Mucosa of gallbladder (tissue), 1 donor: ENCODE measurements at regions not wholly inside any gene's neighbourhood (a gene's known extent, or its start where the extent isn't known, plus 50 kb on each side); places are given as distances from the start of the nearest gene placed in this dataset.

Experiments used
- DNase-seq: peaks from one replicate; pipeline ENCODE4 v3.0.0-alpha.2; 2020; ENCODE audit warnings: low spot score
- donor health status: DM: no; HTN: no; CAD: no.

DNA sequence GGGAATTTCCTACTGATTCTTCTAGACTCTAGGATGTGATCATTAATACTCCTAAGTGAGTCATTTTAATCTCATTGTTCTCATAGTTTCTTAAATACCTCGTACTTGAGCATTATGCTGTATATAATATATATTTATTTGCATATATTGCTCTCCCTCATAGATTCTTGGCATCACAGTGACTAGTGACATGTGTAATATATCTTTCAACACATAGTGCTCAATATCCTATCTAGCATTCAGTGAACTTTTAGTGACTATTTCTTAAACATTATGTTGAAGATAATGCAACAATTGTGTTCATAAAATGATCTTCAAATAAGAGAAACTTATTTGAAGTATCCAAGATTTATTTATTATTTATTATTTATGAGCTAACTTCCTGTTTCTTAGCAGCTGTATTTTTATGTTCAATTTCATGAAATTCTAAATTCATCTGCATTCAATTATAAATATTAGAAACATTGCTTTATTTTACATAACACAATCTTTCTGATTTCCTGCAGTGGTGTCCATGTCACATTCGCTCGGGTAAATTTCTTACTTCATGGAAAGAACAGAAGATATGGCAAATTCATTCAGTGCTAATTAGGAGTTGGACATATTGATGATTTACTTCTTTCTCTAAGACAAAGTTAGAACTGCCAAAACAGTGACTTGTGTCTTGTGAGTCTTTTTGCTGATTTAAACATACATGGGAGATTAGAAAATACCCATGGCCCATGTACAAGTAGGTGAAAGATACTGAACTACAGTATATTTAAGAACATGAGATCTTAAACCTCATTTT lies 1095.5 kb upstream of the IGFBP7 start:
- no peak for DNase-seq

DNA sequence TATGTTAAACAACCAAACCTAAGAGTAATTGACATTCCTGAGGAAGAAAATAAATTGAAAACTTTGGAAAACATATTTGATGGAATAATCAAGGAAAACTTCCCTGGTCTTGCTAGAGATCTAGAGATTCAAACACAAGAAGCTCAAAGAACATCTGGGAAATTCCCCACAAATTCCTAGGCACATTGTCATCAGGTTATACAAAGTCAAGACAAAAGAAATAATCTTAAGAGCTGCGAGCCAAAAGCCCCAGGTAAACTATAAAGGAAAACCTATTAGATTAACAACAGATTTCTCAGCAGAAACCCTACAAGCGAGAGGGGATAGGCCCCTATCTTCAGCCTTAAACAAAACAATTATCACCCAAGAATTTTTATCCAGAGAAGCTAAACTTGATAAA lies 1082.0 kb upstream of the IGFBP7 start:
- DNase-seq = no peak

DNA sequence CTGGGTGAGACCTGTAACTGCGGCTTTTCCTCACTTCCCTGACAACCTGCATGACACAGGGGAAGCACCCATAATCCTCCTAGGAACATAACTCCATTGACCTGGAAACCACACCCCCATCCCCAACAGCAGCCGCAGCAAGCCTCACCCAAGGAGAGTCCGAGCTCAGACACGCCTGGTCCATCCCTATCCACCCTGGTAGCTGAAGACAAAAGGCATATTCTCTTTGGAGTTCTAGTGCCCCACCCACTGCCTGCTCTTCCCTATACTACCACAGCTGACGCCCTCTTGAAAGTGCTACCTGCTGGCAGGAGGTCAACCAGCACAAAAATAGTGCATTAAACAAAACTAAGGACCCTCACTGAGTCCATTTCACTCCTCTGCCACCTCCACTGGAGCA lies 1080.9 kb upstream of the IGFBP7 start:
- no peak for DNase-seq

DNA sequence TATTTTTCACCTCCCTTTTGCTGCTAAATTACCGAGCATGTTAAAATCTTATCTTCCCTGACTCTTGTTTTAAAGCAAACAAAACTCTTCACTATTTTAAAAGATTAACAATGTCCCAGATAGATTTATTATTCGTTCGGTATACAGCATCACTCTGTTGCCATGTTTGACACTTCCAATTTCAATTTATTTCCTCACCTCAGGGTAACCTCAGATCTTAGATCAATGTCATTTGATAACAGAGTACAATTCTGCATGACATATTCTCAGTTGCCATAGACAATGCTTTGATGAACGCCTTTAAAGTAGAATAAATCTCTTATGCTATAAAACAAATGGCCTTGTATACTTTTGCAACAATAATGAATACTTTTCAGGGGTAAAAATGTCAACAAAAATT lies 1078.1 kb upstream of the IGFBP7 start:
- DNase-seq = no peak

DNA sequence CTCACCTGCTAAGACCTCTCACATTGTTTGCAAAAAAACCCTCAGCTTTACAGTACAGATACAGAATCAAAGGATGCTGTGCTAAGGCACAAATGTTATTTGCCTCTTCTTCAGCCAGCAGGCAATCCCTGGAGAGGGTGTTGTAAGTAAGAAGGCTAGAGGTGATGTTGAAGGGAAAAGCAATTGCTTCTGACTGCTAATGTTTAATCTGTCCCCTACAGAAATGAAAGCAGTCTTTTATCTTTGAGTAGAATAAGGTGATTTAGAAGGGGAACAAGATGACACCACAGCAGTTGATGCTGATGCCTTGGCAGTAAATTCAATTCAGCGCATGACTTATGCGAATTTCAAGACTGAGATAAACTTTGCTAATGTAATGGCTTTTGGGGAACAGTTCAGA lies 1064.8 kb upstream of the IGFBP7 start:
- DNase-seq = no peak

DNA sequence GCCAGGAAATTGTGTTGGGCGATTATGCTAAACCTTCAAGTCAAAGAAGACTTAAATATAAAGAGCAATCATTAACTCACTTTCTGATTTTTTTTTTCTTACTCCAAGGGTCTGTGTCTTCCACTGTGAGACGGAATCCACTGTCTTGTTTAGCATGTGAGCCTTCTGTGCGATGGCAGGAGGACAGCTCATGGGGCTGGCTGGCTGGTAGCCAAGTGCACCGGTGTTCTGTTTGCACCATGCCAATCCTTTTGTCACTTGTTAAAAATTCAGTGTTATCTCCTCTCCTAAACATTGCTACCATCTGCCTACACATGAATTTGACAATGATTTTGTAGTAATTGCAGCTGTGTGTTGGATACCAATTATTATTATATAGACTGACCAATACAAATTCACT lies 1056.3 kb upstream of the IGFBP7 start:
- DNase-seq = no peak

DNA sequence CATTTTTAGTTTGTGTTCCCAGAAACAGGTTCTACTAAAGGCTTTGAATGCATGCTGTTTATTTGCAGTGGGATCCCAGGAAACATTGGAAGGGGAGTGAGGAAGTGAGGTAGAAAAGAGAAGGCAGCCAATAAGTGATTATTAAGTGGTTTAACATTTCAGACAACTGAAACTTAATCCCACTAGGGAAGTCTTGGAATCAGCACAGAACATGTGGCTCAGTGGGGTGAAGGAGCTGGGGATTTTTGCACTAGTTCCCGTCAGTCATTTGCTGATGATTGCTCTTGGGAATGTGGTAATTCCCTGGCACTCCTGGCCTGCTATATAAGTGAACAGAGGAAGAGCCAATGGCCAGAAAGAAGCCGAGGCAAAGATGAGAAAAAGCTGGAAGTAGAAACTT lies 1053.0 kb upstream of the IGFBP7 start:
- DNase-seq = no peak

DNA sequence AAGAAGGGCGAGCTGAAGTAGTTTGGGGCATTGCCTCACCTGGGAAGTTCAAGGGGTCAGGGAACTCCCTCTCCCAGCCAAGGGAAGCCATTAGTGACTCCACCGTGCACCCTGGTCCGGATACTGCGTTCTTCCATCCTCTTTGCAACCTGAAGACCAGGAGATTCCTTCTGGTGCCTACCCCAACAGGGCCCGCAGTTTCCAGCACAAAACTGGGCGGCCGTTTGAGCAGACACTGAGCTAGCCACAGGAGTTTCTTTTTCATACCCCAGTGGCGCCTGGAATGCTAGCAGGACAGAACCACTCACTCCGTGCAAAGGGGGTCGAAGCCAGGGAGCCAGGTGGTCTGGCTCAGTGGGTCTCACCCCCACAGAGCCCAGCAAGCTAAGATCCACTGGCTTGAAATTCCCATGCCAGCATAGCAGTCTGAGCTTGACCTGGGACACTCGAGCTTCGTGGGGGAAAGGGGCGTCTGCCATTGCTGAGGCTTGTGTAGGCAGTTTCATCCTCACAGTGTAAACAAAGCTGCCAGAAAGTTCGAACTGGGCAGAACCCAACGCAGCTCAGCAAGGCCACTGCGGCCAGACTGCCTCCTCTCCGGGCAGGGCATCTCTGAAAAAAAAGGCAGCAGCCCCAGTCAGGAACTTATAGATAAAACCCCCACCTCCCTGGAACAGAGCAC lies 1039.4 kb upstream of the IGFBP7 start:
- no peak for DNase-seq

DNA sequence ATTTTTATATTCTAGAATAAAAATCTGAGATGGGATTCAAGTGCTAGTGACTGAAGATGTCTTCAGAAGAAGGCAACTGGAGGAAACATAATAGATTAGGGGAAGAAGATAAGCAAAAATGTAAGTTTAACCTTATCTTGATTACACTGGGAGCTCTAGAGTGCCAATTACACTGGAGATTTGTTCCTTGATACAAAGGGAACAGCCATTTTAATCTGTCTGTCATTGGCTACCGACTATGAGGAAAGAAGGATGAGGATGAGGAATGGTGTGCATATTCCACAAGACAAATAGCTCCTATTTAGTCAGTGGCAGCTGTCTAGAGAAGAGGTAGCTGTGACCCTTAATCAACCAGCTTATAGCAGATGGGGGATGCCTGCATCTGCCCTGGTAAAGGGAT lies 1034.5 kb upstream of the IGFBP7 start:
- no peak for DNase-seq

DNA sequence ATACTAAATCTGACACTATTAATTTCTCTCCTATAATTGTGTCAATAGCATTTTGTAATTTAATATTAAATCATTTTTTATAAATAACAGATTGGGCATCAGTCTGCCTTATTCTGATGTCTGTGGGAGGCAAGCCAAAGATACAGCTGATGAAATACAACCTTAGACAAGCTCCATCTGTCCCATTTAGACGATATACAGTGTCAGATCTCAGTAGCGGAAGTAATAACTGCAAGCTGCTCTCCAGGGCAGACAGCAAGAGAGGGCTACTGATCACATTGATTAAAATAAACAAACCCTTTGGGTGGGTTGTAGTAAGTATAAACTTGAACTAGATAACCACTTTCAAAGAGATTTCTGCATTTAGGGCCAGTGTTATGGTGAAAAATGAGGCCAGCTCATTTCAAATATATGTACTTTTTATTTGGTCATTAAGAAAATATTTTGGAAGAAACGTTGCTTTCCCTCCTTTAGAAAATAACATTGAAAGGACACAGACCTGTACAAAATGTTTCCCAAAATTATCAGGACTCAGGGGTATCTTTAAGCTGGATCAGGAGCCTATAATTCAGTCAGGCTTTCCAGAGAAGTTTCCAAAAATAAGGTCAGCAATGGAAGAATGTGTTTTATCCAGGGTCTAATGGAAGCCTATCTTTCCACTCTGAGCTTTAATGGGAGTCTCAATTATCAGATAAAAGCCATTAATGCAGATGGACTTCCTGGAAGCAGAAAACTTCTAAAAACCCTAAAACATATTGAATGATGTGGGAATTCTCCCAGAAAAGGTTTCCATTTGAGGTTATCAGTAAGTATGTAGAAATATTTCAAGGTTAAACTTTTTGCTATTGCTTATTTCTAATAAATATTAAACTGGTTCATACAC lies 1028.8 kb upstream of the IGFBP7 start:
- DNase-seq = no peak

DNA sequence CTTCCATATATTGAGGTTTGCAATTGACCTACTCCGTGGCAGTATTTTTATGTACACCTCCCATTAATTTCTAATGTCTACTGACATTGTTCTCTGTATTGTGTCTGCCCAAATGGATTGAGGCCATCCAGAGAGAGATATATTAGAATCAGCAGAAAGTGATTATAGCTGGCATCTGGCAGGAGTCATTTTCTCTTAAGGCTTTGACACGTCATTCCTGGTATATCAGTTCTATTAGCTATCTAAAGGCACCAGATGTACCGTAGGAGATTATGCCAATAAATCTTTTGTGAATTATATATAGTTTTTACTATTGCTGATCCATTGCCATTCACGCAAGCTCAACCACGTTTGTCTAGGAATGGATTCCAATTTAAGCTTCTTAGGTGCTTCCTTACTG lies 1026.4 kb upstream of the IGFBP7 start:
- DNase-seq = no peak

DNA sequence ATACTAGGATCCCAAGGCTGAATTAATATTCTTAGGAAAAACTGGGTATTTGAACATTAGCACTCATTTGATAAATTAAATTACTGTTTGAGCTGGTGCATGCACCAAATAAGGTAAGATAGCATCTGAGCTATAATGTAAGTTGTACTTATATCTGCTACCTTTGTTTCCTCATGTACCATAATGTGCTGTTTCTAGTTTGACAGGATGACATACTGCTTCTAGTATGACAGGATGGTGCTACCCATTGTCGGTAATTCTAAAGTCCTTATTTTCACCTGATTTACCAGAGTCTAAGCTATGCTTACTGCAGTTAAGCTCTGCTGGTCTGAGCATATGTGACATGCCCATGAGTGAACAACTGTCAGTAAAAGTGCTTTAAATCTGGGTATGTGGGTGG lies 1017.5 kb upstream of the IGFBP7 start:
- no peak for DNase-seq

DNA sequence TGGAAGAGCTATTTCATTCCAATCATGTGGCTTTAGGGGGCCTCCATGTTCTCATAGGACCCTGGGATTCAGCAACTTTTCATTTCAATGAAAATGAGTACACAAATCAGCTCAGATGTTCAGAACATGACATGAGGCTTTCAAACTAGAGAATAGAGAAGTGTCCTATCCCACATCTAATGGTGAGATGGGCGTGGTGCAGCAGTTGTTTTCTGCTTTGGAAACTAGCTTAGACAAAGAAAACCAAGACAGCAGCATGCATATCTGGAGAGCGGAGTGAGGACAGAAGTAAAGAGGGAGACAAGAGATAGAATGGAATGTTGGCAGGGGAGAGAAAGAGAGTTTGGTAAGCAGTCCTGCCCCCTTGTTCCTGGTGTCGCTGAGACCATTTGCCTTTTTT lies 1009.1 kb upstream of the IGFBP7 start:
- DNase-seq = no peak

DNA sequence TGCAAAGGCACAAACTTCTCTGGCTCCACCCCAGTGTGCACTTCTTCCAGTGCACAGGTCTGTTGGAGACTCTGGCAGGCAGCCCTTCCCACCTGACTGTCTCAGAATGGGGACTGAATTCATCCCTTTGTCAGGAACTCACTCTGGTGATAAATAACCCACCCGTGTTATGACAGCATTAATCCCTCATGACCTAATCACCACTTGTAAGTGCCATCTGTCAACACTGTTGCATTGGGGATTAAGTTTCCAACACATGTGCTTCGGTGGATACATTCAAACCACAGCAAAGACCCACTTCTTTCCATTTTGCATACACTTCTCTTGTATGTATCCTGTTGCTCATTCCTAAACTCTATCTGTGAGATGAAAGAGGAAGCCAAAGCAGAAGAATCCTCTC lies 1002.9 kb upstream of the IGFBP7 start:
- DNase-seq = no peak

DNA sequence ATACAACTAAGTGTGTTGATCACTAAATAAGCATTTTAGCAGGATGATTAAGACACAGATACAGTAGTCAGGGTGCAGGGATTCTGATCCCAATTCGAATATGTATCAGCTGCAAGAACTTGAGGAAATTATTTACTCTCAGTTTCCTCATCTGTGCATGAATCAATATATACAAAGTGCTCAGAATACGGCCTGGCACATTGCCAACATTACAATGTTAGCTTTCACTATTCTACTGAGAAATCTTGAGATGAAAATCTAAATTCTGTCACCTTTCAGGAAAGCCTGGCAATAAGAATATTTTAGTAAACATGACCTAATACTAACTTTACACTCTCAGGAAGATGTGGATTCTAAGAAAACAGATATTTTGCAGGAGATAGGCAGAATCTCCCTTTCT lies 1001.6 kb upstream of the IGFBP7 start:
- no peak for DNase-seq

DNA sequence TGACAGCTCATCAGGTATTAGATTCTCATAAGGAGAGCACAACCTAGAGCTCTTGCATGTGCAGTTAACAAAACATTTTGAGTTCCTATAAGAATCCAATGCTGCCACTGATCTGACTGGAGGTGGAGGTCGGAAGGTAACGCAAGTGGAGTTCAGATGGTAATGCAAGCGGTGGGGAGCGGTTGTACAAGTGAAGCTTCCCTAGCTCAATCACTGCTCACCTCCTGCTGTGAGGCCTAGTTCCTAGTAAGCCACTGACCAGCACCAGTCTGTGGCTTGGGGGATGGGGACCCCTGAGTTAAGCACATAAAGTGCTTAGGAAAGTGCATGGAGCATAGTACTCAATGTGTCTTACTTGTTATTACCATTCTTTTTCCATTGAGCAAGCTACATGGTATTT lies 983.2 kb upstream of the IGFBP7 start:
- DNase-seq = no peak

DNA sequence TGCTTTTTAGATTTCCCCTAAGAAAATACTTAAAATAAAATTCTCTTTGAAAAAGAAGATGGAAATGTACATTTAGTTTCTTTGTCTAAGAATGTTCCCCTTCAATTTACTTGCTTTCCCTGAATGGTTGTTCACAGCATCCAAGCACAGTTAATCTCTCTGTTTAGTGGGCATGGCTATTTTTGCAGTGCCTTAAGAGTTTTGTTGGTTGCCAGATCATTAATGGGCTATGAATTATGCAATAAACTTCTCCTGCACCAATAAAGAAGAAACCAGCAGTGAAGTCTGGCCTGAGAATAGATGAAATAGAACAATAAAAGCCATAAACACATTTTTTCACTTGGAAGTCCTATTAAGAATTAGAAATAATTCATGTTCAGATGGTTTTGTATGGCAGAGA lies 980.4 kb upstream of the IGFBP7 start:
- DNase-seq = no peak

DNA sequence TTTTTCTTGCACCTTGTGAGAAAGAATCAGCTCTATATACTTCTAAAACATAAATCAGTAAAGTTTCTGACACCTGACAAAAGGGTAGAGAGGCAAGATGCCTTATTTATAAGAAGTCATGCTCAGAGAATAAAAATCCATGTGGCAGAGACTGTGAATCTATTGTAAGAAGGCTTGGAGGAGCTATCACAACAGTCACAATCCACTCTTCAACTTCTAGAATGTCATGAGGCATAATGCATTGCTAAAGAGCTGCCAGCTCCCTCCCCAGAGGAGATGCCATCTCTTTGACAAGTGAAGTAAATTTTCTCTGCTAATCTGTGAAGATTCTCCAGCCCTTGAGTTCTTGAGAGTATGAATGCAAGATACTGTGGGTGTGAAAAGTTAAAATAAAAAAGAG lies 971.2 kb upstream of the IGFBP7 start:
- DNase-seq = no peak

DNA sequence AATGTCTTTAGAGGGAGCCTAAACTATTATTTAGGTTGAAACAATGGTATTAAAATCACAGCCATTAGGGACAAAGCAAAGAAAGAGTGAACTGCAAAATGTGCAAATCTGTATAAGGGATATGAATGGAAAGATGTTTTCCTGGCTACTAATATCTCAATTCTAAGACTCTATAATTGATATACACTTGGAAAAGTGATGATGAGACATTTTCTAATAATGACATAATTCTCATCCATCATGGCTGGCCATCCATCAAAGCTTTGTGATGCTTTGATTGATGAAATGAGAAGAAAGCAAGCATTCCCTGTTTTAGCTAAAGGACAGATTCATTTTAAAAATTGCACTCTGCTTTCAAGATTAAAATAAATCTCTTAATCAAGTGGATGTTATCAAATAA lies 965.5 kb upstream of the IGFBP7 start:
- DNase-seq = no peak

DNA sequence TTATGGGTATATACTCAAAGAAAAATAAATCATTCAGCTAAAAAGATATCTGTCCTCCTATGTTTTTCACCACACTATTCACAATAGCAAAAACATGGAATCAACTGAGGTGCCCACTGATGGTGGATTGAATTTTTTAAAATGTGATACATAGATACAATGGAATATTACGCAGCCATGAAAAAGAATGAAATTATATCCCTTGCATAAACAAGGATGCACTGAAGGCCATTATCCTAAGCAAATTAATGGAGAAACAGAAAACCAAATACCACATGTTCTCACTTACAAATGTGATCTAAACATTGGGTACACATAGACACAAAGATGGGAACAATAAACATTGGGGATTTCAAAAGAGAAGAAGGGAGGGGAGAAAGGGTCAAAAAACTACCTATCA lies 964.2 kb upstream of the IGFBP7 start:
- DNase-seq = no peak

DNA sequence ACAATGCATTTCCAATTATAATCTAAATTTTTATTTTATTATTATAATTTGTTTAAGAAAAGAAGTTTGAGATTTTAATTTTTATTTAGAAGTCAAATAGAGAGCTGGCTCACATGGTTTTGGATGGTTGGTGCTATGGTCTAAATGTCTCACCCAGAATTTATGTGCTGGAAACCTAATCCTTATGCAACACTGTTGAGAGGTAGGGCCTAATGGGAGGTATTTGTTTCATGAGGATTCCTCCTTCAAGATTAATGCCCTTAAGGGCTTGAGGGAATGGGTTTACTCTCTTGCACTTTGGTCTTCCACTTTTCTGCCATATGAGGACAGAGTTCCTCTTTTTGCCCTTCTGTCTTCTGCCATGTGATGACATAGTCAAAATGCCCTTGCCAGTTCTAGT lies 960.5 kb upstream of the IGFBP7 start:
- DNase-seq = no peak

DNA sequence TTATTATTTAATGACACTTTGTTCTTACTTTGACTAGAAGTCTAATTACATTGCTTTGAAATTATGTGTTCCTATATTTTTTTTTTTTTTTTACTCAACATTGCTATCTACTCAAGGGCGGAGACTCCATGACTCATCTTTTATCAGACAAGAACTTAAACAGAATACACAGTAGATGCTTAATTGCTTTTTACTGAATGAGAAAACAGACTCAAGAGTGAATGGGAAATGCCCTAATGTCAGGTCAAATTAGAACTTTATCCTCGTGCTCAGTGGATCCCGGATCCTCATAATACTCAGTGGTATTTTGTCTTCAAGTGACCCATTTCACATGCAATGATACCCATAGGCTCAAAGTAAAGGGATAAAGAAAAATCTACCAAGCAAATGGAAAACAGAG lies 954.5 kb upstream of the IGFBP7 start:
- no peak for DNase-seq
